ENCODE measurements at regions not wholly inside any gene's neighbourhood (a gene's known extent, or its start where the extent isn't known, plus 50 kb on each side); places are given as distances from the start of the nearest gene placed in this dataset.
"Not testable (repeated sequence)": the region's sequence is repeated elsewhere in the genome, so short reads cannot be mapped to it uniquely, and the experiment has no call there.

- no peak for DNase-seq
These were observed 229.8 kb downstream of the VAPA start for GRCh38 chr18:10143596-10143995.

DNA sequence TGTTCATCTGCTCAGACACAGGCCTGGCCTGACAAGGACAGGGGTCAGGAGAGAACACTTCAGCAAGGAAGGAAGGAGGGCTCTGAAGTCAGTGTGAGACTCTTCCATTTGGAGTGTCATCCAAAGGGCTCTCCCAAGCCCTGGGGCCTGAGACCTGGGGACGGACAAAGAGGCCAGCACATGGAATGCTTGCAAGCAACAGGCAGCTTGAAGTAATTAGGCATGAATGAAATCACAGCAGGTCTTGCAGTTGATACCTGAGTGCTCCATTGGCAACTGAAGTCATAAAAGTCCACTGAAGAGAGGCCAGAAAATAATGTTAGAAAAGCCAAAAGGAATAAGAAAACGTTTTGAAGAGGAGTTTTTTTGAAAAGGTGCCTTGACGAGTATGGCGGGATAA is 231.7 kb downstream of the VAPA start:
- no peak for DNase-seq

DNA sequence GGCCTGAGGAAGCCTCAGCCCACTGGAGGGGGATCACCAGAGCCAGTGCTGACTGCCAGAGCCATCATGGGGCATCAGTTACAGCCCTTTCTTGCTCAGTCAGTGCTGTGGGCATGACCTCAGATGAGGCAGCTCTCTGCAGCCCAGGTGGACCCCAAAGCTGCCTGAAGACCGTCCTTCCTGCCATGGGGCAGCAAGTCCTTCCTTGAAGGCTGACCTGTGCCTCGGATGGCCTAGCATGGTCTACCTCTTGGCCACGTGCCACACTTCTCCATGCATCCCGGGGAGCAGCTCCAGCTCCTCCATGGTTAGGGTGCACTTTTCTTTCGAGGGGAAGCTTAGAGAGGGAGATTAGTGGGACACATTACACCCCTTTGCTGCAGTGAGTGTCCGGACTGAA is 233.4 kb downstream of the VAPA start:
- DNase-seq = no peak

GRCh38 chr18:10147752-10148151 is 233.9 kb downstream of the VAPA start:
- DNase-seq = no peak

DNA sequence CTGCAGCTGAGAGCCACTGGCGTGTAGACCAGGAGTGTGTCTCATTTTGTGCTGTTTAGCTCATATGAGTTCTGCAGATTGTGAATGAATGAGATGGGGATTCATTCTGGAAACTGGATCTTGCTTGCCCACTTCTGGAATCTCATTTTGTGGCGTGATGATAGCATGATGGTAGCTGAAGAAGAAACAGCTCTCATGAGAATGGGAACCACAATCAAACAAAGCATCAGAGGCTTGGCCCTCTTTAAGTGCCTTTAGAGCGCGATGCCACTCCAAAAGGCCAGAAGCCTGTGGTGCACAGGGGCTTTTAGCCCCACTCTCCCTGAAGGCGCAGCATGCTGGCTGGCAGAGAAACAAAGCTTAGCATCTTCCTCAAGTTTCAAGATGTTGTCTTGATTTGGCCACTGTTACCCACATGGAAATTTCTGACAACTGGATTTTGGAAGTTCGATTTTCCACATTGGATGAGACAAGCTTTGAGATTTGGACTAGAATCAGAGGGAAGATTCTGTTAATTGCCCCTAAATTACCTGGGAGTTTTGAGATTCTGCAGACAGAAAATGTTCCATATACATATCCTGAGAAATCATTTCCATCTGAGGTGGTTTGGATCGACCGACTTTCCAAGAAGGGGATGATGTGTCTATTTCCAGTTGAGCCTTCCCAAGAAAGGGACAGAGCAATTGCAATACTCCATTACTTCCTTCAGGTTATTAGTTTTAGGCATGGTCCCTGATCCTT is 234.5 kb downstream of the VAPA start:
- DNase-seq = no peak

DNA sequence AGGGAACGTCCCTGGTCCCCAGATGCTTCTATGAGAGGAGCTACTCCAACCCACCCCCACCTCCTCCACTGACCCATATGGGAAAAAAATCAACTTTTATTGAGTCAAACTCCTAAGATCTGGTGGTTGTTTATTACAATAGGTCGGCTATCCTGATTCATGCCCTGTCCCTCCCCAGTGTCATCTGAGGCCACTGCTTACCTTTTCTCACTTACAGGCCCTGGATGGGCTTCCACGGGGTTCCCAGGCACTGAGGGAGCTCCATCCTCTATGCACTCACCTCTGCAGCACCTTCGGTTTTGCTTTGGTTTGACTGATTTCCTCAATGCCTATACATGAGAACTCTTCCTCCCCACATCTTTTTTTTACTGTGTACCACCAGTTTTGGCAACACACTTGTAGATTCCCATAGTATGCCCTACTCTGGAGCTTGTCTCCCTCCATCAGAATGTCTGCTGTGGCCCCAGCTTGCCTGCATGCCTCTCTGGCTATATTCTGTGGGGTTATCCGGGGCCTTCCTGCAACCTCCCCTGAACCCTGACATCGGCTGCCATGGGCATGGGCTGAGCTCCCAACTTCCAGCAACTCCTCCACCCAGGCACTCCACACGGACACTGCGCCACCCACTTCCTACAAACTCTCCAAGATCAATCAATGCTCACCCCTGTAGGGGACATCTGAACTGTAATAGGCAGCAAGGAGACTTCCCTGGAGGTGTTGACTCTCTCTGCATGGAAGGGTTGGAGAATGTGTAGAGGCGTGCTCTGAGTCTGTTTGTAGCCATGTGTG is 236.1 kb downstream of the VAPA start:
- no peak for DNase-seq

DNA sequence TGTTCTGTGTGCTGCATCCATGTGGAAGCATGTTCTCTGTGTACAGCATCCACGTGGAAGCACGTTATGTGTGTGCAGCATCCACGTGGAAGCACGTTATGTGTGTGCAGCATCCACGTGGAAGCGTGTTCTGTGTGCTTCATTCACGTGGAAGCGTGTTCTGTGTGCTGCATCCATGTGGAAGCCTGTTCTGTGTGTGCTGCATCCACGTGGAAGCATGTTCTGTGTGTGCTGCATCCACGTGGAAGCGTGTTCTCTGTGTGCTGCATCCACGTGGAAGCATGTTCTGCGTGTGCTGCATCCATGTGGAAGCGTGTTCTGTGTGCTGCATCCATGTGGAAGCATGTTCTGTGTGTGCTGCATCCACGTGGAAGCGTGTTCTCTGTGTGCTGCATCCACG is 236.8 kb downstream of the VAPA start:
- DNase-seq = not testable (repeated sequence)

DNA sequence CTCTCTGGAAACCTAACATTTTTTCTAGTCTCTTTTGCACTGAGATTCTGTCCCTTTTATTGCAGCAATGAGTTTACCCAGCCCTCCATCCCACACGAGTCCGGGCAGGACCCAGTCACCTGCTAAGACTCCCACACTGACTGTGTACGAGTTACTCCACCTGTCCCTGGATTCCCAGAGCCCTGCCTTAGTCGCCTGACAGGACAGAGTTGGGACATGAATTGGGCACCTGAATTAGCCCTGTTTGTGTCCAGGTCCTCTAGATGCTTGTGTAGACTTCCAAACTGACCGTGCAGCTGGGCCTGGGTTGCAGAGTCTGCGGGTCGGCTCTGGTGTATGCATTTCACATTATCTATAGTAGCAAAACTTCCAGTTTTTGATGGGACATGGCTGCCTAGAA is 238.7 kb downstream of the VAPA start:
- DNase-seq = no peak

DNA sequence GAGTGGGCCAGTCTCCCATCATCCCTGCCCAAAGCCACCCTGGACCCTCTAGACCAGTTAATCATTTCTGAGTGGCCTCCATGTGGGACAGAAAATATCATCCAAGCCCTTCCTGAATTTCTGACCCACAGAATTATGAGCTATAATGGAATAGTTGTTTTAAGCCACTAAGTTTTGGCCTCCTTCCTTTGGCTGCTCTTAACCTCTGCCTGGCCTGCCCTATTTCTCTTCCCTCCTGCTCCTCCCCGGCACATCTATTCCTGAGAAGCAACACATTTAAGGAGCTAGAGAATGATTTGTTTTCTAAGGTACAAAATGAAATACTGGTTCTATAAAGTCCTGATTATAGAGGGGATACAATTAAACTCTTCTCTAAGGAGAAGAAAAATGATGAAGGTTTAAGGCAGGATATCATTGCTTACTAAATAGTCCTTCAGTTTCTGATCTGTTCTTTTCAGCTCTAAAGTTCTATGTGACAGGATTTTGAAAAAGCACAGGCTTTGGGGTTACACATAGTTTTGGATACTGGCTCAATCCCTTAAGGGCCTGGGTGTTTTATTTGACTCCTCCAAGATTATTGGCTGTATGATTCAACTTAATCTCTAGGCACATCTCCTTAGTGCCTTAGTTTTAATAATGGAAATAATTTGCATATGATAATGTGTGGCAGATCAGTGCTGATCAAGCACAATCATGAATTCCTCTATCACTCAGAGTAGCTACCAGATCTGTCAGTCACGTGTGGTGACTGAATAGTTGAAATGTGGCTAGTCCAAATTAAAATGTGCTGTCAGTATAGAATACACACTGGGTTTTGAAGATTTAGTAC is 240.3 kb downstream of the VAPA start:
- no peak for DNase-seq

DNA sequence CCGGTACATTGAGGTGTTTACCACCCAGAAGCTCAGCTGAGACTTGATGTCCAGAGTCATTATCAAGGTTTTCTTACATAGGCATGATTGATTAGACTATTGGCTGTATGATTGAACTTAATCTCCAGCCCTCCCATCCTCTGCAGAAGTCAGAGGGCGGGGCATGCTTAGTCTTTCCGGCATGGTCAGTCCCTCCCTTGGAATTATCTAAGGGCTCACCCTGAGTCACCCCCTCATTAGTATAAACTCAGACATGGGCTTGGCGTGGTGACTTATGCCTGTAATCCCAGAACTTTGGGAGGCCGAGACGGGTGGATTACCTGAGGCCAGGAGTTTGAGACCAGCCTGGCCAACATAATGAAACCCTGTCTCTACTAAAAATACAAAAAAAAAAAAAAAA is 243.9 kb downstream of the VAPA start:
- DNase-seq = no peak

DNA sequence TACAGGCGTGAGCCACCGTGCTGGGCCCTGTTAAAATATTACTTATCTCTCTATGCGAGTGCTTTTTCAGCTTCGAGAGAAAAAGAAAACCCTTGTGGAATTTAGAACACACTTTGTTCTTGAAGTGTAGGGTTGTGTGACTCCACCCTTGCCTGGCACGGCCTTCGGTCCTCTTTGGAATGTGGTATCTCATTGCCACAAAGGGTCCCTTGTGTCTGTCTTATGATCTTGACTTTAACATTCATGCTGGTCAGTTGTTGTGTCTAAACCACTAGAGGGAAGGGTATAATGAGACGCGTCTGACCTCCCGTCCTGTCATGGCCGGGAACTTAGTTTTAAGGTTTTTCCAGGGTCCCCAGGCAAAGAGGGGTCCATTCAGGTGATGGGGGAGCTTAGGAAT is 246.4 kb downstream of the VAPA start:
- DNase-seq = no peak

GRCh38 chr18:10161315-10161714 is 247.5 kb downstream of the VAPA start:
- no peak for DNase-seq

GRCh38 chr18:10162340-10162739 is 248.5 kb downstream of the VAPA start:
- no peak for DNase-seq

GRCh38 chr18:10164271-10165071 is 250.7 kb downstream of the VAPA start:
- no peak for DNase-seq

GRCh38 chr18:10166164-10166807 is 252.5 kb downstream of the VAPA start:
- no peak for DNase-seq

GRCh38 chr18:10167759-10168158 is 253.9 kb downstream of the VAPA start:
- DNase-seq = no peak

GRCh38 chr18:10168477-10168876 is 254.7 kb downstream of the VAPA start:
- no peak for DNase-seq

- no peak for DNase-seq
These were observed 255.3 kb downstream of the VAPA start for GRCh38 chr18:10169064-10169562.

GRCh38 chr18:10169814-10170213 is 256.0 kb downstream of the VAPA start:
- DNase-seq = no peak

DNA sequence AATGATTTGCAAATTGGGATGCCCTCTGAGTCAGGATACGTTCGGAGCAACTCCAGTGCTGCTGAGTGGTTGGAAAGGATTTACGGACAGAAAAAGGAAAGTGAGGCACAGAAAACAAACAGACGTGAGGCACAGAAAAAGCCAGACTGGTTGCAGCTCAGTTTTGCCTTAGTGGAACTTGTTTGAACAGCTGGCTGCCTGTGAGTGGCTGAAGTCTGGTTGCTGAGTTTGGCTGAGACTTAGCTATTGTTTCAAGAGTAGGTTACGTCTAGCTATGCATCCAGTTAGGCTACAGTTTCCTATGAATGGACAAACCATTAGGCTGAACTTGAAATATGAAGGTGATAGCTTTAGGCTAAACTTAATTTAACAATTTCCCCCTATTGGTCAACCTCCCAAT is 256.6 kb downstream of the VAPA start:
- no peak for DNase-seq

DNA sequence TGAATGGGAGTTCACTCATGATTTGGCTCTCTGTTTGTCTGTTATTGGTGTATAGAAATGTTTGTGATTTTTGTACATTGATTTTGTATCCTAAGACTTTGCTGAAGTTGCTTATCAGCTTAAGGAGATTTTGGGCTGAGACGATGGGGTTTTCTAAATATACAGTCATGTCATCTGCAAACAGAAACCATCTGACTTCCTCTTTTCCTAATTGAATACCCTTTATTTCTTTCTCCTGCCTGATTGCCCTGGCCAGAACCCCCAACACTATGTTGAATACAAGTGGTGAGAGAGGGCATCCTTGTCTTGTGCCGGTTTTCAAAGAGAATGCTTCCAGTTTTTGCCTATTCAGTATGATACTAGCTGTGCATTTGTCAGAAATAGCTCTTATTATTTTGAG is 261.5 kb downstream of the VAPA start:
- not testable (repeated sequence) for DNase-seq

DNA sequence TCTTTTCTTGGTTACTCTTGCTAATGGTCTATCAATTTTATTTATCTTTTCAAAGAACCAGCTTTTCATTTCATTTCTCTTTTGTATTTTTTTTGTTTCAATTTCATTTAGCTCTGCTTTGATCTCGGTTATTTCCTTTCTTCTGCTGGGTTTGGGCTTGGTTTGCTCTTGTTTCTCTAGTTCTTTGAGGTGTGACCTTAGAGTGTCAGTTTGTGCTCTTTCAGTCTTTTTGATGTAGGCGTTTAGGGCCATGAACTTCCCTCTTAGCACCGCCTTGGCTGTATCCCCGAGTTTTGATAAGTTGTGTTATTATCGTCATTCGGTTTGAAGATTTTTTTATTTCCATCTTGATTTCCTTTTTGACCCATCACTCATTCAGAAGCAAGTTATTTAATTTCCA is 265.5 kb downstream of the VAPA start:
- DNase-seq = not testable (repeated sequence)
